ENCODE measurements at regions not wholly inside any gene's neighbourhood (a gene's known extent, or its start where the extent isn't known, plus 50 kb on each side); places are given as distances from the start of the nearest gene placed in this dataset.
A peak's percentile ranks its signal among the peaks of the same experiment; 100 is the strongest.
"Not testable (repeated sequence)": the region's sequence is repeated elsewhere in the genome, so short reads cannot be mapped to it uniquely, and the experiment has no call there.

DNA sequence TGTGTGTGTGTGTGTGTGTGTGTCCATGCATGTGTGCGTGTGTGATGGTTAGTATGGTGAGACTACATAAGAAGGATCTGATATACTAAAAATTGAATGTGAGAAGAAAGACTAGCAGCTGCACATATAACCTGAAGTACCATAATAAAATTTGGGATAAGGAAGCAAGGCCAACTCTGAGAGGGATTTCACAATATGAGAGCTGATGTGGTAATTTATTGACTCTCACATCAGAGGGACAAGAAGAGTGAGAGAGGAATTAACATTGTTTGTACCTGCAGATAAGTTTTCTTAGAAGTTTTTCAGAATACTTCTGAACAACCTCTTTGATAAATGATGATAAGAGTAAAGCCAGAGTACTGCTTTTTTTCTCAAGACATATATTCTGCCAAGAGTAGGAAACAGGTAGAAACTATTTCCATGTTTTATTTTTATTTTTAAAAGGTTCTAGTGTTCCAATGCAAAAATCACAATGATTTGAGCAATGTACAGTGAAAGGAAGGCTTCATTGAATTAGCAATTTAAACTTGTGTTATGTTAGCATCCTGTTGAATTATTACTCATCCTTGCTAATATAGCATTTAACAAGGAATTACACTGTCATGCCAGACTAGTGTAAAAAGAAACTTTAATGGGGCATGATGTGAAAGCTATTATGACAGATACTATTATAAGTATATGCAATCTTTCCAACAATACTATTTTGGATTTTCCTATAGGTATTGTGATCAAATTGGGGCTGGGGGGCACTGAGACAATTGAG is 415.5 kb upstream of the ARPP21 start:
- Mint-ChIP-seq H3K27me3 (no peaks in the 10 kb centered on the region), H3K9me3 (peaks cover 6% of the 10 kb centered on the region), H3K4me1 (no peaks in the 10 kb centered on the region), H3K36me3 (ENCODE audit: low read depth) (no peaks in the 10 kb centered on the region), H3K4me3 (no peak overlapping the region), H3K27ac (no peak overlapping the region)
- DNase-seq, result no peak
- no peak for ATAC-seq

DNA sequence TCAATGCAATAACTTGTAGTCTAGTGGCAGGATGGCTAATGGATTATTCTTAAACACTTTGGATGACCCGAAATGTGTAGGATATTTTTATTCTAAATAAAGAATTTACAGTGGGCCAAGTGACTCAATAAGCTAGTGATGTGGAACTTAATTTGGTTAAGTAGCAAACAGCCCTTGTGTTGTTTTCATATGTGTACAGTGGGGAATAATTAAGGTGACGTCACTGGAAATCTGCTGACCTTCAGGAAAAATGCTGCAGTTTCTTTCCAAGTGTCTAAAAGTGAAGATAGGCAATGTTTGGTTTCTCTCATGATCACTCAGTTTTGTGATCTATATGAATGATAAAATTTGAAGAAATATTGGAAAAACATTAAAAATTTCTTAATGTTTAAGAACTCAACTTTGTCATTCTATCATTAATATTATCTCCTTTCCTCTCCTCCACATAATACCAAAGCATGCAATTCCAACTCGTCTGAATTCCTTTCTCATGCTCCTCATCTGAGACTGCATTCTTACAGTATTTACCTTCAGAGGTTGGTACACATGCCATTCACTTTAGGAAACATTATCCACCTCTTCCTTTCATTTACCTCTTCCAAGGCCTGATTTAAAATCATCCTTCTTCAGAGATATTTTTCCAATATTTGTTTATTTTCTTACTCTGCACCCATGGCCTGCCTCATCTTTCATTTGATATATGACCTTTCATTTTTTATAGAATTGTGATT is 414.6 kb upstream of the ARPP21 start:
- ATAC-seq (no peak), DNase-seq (no peak)
- no peak overlapping the region for H3K27ac Mint-ChIP-seq
- no peaks in the 10 kb centered on the region for H3K36me3 Mint-ChIP-seq (ENCODE audit: low read depth)
- peaks cover 6% of the 10 kb centered on the region for H3K9me3 Mint-ChIP-seq
- no peaks in the 10 kb centered on the region for H3K4me1 Mint-ChIP-seq
- no peaks in the 10 kb centered on the region for H3K27me3 Mint-ChIP-seq
- H3K4me3 Mint-ChIP-seq, result no peak overlapping the region

DNA sequence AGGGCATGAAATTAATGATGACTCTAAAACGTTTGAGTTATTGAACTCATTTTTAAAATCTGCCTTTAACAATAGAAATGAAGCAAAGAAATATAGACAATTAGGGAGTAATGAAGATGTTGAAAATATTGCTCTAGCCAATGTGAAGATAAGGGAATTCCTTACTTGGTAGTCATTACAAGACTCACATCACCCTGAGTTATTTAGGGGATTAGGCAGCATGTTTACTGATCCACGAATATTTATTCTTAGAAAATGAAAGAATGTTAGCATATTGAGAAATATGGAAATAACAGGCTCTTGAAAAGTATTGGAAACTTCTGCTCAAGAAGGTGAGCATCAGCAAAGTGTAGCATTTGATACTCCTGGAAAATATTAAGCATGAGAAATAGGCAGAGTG is 398.1 kb upstream of the ARPP21 start:
- peaks cover 7% of the 10 kb centered on the region for H3K9me3 Mint-ChIP-seq
- no peak for DNase-seq
- H3K4me1 Mint-ChIP-seq, result no peaks in the 10 kb centered on the region
- no peak overlapping the region for H3K4me3 Mint-ChIP-seq
- no peak overlapping the region for H3K27ac Mint-ChIP-seq
- ATAC-seq, result no peak
- no peaks in the 10 kb centered on the region for H3K36me3 Mint-ChIP-seq (ENCODE audit: low read depth)
- no peaks in the 10 kb centered on the region for H3K27me3 Mint-ChIP-seq

DNA sequence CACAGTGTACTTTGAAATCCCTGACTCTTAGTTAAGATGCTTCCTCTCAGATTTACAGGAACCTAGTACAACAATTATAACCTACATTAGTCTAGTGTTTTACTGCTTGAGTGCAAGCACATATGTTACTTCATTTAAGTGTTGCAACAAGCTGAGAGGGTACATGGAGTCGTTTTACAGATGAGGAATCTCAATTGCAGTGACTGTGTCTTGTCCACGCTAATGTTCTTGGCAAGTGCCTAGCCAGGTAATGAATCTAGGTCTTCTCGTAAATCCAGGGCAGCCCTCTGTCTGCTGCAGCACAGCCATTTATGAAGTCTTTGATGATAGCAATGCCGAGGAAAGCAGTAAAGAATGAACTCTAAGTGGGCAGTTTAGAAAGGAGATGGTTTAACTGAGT is 384.4 kb upstream of the ARPP21 start:
- no peaks in the 10 kb centered on the region for H3K27me3 Mint-ChIP-seq
- DNase-seq (no peak), ATAC-seq (no peak)
- H3K9me3 Mint-ChIP-seq, result peaks cover 12% of the 10 kb centered on the region
- peaks cover 2% of the 10 kb centered on the region for H3K36me3 Mint-ChIP-seq (ENCODE audit: low read depth)
- no peaks in the 10 kb centered on the region for H3K4me1 Mint-ChIP-seq
- no peak overlapping the region for H3K27ac Mint-ChIP-seq
- no peak overlapping the region for H3K4me3 Mint-ChIP-seq

DNA sequence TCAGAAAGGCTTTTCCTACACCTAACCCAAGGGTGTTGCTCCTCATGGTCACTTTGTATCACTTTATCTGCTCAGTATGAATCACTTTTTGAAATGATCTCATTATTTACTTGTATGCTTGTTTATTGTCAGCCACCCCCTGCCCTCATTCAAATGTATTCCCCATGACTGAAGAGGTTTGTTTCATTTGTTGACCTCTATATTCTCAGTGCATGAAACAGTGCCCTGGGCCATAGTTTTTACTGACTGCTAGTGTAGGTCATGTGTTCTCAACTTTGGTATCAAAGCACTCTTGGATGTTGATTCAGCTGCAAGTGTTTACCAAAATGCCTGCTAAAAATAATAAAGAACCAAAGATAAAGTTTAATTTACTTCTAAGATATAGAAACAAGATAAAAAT is 381.7 kb upstream of the ARPP21 start:
- peaks cover 2% of the 10 kb centered on the region for H3K36me3 Mint-ChIP-seq (ENCODE audit: low read depth)
- ATAC-seq (no peak), DNase-seq (no peak)
- H3K9me3 Mint-ChIP-seq, result peaks cover 12% of the 10 kb centered on the region
- H3K27ac Mint-ChIP-seq, result no peak overlapping the region
- no peak overlapping the region for H3K4me3 Mint-ChIP-seq
- H3K27me3 Mint-ChIP-seq, result no peaks in the 10 kb centered on the region
- no peaks in the 10 kb centered on the region for H3K4me1 Mint-ChIP-seq

DNA sequence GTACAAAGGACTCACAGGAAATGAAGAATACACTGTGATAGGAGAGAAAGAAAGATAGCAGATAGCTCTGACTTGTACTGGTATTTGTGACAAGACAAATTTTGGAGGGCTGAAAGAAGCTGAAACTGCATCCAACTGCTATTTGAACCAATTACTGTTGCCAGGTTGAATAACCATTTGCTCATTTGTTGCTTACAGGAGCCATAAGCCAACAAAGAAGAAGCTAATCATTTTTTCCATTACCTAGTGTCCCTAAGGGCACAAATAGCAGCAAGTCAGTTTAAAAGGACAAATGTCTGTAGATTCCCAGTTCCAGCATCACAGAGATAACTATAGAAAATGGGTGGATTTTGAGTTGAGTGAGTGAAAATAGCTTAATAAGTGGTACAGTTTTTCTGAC is 376.9 kb upstream of the ARPP21 start:
- no peak overlapping the region for H3K4me3 Mint-ChIP-seq
- ATAC-seq, result no peak
- DNase-seq, result no peak
- H3K9me3 Mint-ChIP-seq, result no peaks in the 10 kb centered on the region
- no peaks in the 10 kb centered on the region for H3K27me3 Mint-ChIP-seq
- H3K4me1 Mint-ChIP-seq, result no peaks in the 10 kb centered on the region
- H3K36me3 Mint-ChIP-seq (ENCODE audit: low read depth), result no peaks in the 10 kb centered on the region
- no peak overlapping the region for H3K27ac Mint-ChIP-seq

DNA sequence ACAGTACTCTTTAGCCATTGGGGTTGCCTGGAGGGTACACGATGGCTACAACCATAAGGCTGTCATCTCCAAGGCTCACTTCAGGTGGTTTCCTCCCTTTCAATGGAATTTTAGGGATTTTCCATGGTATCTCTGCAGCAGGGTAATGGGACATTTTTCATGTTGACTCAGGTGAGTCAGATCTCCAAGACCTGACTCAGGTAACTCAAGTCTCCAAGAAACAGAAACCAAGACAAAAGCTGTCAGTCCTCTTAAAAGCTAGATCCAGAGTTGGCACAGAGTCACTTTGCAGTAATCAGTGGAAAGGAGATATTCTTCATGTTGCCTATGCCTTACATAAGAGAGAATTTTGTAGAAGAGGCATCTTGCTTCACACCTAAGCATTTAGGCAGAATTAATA is 375.8 kb upstream of the ARPP21 start:
- Mint-ChIP-seq H3K27me3 (no peaks in the 10 kb centered on the region), H3K4me3 (no peak overlapping the region), H3K36me3 (ENCODE audit: low read depth) (no peaks in the 10 kb centered on the region), H3K27ac (no peak overlapping the region), H3K9me3 (no peaks in the 10 kb centered on the region), H3K4me1 (no peaks in the 10 kb centered on the region)
- no peak for DNase-seq
- ATAC-seq, result no peak

DNA sequence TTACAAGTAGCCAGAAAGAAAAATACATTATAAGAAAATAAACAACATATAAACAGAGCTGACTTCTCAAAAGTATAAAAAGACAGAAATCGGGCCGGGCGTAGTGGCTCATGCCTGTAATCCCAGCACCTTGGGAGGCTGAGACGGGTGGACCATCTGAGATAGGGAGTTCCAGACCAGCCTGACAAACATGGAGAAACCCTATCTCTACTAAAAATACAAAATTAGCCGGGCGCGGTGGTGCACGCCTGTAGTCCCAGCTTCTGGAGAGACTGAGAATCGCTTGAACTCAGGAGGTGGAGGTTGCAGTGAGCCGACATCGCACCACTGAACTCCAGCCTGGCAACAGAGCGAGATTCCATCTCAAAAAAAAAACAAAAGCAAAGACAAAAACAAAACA is 373.3 kb upstream of the ARPP21 start:
- ATAC-seq, H3K27ac Mint-ChIP-seq, H3K4me3 Mint-ChIP-seq: not testable (repeated sequence)

DNA sequence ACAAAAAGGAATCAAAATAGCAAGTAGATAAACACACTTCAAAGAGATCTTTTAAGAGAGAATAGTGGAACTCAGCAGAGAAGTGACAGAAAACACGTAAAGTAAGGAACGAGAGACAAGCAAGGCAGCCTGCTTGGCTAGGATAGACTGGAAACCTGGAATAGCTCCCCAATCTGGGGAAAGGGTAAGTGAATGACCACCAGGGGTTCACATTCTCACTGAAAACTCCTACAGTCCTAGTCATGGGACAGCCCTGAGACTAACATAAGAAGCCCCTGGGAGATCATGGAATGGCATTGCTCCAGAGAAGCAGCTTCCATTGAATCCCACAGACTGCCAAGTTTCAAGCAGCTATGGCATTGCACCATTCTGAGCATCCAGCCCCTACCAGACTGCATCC is 363.6 kb upstream of the ARPP21 start:
- DNase-seq (no peak), ATAC-seq (no peak)
- Mint-ChIP-seq H3K4me1 (no peaks in the 10 kb centered on the region), H3K27me3 (no peaks in the 10 kb centered on the region), H3K4me3 (no peak overlapping the region), H3K36me3 (ENCODE audit: low read depth) (no peaks in the 10 kb centered on the region), H3K27ac (no peak overlapping the region), H3K9me3 (peaks cover 26% of the 10 kb centered on the region)

More for the DNA sequence above, 373.3 kb upstream of the ARPP21 start:
- not testable (repeated sequence) for H3K36me3 Mint-ChIP-seq (ENCODE audit: low read depth); H3K4me1 Mint-ChIP-seq; DNase-seq; H3K27me3 Mint-ChIP-seq; H3K9me3 Mint-ChIP-seq

DNA sequence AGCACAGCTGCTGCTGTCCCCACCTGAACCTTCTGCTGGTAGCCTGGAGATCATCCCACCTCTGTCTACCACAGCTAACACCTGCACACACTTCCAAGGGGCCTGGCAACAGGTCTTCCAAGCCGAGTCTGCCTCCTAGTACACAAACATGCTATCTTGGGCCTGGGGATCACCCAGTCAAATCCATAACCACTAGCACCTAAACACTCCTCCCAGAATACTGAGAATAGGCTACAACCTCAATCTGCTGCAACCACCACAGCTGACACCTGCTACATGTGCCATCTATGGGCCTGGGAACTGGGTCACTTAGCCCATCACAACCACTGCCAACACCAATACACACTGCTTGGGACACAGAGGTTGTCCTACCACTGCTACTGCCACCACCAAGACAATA is 362.8 kb upstream of the ARPP21 start:
- H3K36me3 Mint-ChIP-seq (ENCODE audit: low read depth), result no peaks in the 10 kb centered on the region
- ATAC-seq (no peak), DNase-seq (no peak)
- no peaks in the 10 kb centered on the region for H3K27me3 Mint-ChIP-seq
- peaks cover 34% of the 10 kb centered on the region for H3K9me3 Mint-ChIP-seq
- no peaks in the 10 kb centered on the region for H3K4me1 Mint-ChIP-seq
- no peak overlapping the region for H3K4me3 Mint-ChIP-seq
- H3K27ac Mint-ChIP-seq, result no peak overlapping the region

DNA sequence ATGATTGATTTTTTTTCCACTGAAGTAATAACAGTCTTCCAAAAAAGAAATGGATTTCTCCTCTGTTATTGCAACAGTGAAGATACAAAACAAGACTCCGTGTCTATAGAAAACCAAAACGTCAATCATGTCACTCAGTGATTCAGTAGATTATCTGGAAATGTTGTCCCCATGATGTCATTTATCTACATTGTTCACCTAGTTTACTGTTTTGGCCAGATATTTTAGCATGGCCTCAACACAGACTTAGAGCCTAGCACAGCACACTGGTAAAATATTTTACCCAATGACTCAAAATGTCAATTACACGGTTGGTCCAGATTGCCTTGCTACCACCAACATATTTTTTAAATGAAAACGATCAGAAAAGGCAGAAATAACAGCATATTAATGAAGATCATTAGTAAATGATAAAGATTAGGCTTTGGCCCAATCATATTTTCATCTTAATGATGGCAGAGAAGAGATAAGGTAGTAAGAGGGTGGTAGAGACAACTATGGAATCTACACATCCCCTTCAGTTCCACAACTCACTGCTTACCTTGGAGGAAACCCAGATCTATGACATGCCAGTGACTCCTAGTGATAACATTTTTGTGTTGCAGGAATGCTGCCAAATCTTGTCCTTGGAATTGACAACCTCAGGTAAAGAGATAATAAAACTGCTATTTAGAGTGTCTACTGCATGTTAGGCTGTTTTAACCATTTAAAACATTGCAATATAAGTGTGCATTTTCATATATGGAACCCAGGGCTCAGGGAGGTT is 347.7 kb upstream of the ARPP21 start:
- H3K9me3 Mint-ChIP-seq, result peaks cover 8% of the 10 kb centered on the region
- H3K27me3 Mint-ChIP-seq, result no peaks in the 10 kb centered on the region
- no peak overlapping the region for H3K27ac Mint-ChIP-seq
- DNase-seq (no peak), ATAC-seq (no peak)
- H3K4me1 Mint-ChIP-seq, result peaks cover 2% of the 10 kb centered on the region
- H3K36me3 Mint-ChIP-seq (ENCODE audit: low read depth), result no peaks in the 10 kb centered on the region
- H3K4me3 Mint-ChIP-seq, result no peak overlapping the region

DNA sequence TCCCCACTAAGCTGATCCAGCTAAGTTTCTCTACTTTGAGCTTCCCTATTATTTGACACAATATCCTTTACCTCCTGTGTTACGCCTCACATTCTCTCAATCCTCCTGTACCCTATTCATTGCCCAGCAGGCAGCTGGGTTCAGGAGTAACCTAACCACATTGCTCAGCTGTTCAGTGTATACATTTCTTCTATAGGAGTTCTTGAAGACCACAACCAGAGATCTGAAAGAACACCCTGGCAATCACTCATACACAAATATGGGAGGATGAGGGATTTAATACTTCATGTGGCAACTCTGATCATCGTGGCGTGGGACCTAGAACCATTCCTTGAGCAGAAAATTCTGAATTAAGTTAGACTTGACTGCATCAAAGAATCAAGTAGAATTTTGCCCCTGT is 346.8 kb upstream of the ARPP21 start:
- no peak for DNase-seq
- Mint-ChIP-seq H3K27ac (no peak overlapping the region), H3K4me3 (no peak overlapping the region), H3K36me3 (ENCODE audit: low read depth) (no peaks in the 10 kb centered on the region), H3K27me3 (no peaks in the 10 kb centered on the region), H3K4me1 (peaks cover 2% of the 10 kb centered on the region), H3K9me3 (peaks cover 8% of the 10 kb centered on the region)
- ATAC-seq, result no peak

DNA sequence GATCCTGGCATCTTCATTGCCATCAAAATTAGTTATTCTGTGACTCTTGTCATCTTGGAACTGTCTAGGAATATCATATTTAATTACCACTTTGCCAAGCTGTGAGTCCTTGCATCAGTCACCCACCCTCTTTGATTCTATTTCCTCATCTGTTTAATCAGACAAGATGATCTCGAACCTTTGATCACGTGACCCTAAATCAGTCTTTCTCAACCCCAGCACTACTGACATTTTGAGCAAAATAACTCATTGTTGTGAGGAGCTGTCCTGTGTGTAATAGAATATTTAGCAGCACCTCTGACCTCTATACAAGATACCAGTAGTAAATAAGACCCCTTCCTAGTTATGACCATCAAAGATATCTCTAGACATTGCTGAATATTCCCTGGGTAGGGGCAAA is 343.4 kb upstream of the ARPP21 start:
- Mint-ChIP-seq H3K27me3 (peaks cover 2% of the 10 kb centered on the region), H3K36me3 (ENCODE audit: low read depth) (no peaks in the 10 kb centered on the region), H3K9me3 (peaks cover 8% of the 10 kb centered on the region), H3K4me1 (peaks cover 2% of the 10 kb centered on the region), H3K27ac (no peak overlapping the region), H3K4me3 (no peak overlapping the region)
- DNase-seq, result no peak
- no peak for ATAC-seq

DNA sequence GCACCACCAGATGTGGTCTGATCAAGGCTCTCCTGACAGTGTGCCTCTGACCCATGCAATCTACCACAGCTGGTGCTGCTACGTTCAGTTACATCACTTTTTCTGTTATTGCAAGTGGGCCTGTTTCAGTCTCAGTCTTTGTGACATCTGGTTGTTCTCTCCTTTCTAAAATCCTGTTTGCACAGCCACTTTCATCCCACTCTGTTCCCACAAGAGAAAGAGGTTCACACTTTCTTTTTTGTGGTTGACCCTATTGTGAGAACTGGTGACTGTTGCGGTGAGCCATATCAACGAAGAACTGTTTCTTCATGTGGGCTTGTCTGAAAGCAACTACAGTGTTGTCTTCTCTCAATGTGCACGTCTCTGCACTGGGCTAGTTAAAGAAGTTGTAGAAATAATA is 342.8 kb upstream of the ARPP21 start:
- Mint-ChIP-seq H3K9me3 (peaks cover 8% of the 10 kb centered on the region), H3K27ac (no peak overlapping the region), H3K4me3 (no peak overlapping the region), H3K36me3 (ENCODE audit: low read depth) (no peaks in the 10 kb centered on the region), H3K4me1 (peaks cover 2% of the 10 kb centered on the region), H3K27me3 (peaks cover 2% of the 10 kb centered on the region)
- DNase-seq (peak; percentile 2), ATAC-seq (peak; percentile 88)

DNA sequence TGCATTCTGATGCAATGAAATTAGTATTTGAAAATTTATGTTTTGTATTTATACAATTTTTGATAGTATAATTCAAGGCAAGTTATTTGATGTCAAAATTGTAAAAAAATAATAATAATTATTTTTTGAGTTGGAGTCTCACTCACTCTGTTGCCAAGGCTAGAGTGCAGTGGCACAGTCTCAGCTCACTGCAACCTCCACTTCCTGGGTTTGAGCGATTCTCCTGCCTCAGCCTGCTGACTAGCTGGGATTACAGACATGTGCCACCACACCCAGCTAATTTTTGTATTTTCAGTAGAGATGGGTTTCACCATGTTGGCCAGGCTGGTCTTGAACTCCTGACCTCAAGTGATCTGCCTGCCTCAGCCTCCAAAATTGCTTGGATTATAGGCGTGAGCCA is 342.4 kb upstream of the ARPP21 start:
- not testable (repeated sequence) for H3K36me3 Mint-ChIP-seq (ENCODE audit: low read depth); H3K9me3 Mint-ChIP-seq; H3K27ac Mint-ChIP-seq; H3K4me3 Mint-ChIP-seq; H3K27me3 Mint-ChIP-seq; H3K4me1 Mint-ChIP-seq; ATAC-seq; DNase-seq

Data from activated naive CD8-positive, alpha-beta T cell treated with anti-CD3 and anti-CD28 coated beads, Interleukin-2, amount 50 U/mL, for 24 hours (primary cell).